CD4-positive, alpha-beta T cell treated with Interleukin-6 at 100 ng/mL for 8 hours (primary cell): ENCODE measurements at regions not wholly inside any gene's neighbourhood (a gene's known extent, or its start where the extent isn't known, plus 50 kb on each side); places are given as distances from the start of the nearest gene placed in this dataset.

Experiments used
- DNase-seq: peaks from one replicate; pipeline ENCODE4 v3.0.0-alpha.2; 2020; ENCODE audit warnings: mixed read lengths, low spot score

- DNase-seq = no peak
Measured at GRCh38 chr10:9643782-9644181, 1373.9 kb upstream of the CELF2 start.

GRCh38 chr10:9645404-9645803 lies 1372.3 kb upstream of the CELF2 start:
- no peak for DNase-seq

DNA sequence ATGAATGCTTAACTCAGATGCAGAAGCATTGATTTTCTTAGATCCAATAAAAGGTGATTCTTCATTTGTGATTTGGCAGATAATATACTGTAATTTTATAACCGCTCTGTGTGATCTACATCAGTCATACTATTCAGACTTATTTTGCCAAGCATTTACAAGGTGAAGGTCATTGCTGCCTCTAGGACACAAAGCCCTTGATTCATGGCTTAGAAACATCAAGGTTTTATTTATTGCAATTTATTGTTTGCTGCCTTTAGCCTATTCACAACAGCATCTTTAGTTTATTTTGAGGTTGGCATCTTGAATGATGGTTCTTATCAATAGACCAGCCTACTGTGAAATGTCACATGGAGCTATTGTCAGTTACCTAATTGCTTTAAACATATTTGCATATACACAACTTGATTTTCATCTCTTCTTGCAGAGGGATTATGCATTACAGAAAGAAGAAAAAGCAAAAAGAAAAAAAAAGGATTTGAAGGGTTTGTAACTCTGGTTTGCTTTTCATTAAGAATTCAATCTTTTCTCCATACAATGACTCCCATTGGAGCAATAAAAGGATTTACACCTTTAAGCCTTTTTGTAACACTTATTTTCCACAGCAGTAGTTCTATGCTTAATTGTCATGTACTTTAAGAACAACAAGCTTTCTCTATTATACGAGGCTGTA lies 1371.6 kb upstream of the CELF2 start:
- no peak for DNase-seq

DNA sequence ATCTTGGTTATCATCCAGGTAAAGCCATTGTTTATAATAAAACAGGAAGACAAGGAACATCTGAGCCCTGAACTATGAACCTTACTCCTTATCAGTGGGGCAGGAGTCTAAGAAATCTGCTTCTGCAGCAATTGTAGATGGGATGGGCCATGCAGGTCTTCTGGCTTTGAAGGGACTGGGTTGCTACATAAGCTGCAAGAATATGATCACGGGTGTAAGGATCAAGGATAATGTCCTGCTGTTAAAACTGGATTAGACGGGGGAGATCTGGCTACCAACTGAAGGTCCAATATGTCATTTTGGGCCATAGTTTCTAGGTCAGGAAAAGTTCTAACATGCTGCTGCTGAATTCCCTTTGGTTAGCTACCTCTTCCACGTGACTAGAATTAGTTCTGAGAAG lies 1363.4 kb upstream of the CELF2 start:
- DNase-seq = no peak

DNA sequence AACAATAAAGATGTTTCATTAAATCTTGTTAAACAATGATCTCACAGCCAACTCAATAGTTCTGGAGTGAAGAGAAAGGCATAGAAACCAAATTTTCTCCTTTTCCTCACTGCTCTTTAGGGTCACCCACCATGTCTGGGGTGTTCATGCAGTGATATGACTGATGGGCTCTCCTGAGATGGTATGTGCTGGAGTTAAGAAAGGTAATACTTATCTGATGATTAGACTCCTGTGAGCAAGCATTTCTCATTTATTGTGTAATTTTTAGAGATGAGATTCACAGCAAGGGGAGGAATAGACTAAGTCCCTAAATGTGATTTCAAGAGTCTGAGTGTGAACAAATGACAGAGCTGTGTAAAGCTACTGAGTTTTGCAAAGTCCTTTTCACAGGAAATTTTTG lies 1361.3 kb upstream of the CELF2 start:
- no peak for DNase-seq

GRCh38 chr10:9656996-9657395 lies 1360.7 kb upstream of the CELF2 start:
- no peak for DNase-seq

DNA sequence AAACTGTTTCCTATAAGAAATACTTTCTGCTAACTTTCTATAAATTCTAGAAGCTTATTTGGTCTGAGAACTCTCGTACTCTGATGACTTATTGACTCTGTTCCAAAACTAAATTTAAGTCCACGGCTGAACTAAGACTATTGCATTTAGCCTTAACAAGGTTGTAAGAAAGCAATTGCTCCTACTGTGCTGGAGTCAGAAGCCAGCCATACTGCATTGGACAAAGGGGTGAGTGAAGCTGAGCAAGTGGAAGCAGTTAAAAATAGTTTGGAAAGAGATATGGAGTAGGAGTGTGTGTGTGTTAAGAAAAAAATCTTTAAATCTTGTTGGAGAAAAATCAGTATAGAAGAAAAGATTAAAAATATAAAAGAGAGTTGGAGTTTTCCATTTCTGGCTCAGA lies 1360.1 kb upstream of the CELF2 start:
- no peak for DNase-seq

DNA sequence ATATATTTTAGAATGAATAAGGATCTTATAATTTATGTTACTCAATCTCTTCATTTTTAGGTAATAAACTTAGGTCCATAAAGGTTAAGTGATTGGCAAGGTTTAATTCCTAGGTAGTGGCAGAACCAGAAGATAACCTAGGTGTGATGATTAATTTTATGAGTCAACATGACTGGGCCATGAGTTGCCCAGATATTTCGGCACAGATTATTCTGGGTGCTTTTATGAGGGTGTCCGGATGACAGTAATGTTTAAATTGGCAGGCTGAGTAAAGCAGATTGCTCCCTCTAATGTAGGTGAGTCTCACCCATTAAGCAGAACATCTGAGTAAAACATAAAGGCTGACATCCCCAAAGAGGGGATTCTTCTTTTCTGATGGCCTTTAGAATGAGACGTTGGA lies 1349.3 kb upstream of the CELF2 start:
- DNase-seq = no peak

DNA sequence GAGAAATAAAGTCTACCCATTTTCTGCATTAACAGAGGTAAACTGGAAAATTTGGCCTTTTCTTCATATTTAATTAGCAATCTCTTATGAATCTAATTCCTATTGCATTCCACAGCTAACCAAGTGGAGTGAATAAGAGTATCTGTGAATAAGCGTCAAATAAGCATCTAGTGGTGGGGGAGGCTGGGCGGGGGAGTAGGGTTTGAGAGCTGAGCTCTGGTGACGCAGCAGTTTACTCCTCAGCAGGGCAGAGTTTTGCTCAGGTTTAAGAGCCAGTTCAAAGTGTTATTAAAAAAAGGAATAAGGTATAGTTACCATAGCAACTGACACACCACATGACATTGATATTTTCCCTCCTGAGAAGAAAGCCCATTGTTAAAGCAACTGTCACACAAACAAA lies 1346.8 kb upstream of the CELF2 start:
- no peak for DNase-seq

DNA sequence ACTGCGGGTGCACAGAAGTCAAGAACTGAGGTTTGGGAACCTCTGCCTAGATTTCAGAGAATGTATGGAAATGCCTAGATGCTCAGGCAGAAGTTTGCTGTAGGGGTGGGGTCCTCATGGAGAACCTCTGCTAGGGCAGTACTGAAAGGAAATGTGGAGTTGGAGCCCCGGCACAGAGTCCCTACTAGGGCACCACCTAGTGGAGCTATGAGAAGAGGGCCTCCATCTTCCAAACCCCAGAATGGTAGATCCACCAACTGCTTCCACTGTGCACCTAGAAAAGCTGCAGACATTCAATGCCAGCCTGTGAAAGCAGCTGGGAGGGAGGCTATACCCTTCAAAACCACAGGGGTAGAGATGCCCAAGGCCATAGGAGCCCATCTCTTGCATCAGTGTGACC lies 1336.0 kb upstream of the CELF2 start:
- no peak for DNase-seq

GRCh38 chr10:9682802-9683201 lies 1334.9 kb upstream of the CELF2 start:
- DNase-seq = no peak

GRCh38 chr10:9684186-9684585 lies 1333.5 kb upstream of the CELF2 start:
- DNase-seq = no peak

DNA sequence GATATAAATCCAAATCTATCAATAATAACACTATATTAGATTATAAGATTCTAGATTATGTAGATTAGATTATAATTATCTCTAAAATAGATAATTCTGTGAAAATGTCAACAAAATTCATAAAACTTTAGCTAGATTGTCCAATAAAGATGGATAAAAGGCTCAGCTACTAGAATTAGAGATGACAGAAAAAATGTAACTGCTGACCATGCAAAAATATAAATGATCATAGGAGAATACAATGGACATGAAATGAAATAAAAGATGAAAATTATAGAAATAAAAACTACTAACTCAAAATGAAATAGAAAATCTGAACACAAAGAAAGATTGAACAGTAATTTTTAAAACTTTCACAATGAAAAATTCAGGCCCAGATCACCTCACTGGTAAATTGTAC lies 1332.1 kb upstream of the CELF2 start:
- no peak for DNase-seq

GRCh38 chr10:9688711-9689110 lies 1329.0 kb upstream of the CELF2 start:
- DNase-seq = no peak

DNA sequence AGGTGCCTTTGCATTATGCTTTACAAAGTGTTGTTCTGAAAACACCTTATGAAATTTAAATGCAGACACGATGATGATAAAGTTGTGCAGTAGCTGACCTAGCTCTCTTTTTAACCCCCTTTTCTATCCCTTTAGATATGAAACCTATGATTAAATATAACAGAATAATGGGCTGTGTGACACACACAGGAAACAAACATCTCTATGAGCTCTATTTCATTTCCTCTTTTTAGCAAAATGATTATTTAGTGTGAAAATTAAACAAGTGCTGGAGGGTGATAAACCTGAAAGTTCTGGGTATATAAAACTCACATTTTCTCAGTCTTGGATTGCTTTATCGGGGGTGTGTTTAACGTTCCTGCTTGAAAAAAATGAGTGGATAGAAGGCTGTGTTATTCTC lies 1310.5 kb upstream of the CELF2 start:
- no peak for DNase-seq

GRCh38 chr10:9709849-9710248 lies 1307.8 kb upstream of the CELF2 start:
- no peak for DNase-seq

DNA sequence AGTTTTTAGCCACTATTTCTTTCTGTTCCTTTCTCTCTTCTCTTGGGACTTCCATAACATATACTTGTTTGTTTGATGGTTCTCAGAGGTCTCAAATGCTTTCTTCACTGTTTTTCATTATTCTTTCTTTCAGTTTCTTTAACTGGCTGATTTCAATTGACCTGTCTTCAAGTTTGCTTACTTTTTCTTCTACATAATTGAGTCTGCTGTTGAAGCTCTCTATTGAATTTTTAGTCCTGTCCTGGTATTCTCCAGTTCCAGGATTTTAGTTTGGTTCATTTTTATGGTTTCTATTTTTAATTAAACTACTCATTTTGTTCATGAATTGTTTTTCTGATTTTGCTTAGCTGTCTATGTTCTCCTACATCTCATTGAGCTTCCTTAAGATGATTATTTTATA lies 1305.3 kb upstream of the CELF2 start:
- DNase-seq = no peak

DNA sequence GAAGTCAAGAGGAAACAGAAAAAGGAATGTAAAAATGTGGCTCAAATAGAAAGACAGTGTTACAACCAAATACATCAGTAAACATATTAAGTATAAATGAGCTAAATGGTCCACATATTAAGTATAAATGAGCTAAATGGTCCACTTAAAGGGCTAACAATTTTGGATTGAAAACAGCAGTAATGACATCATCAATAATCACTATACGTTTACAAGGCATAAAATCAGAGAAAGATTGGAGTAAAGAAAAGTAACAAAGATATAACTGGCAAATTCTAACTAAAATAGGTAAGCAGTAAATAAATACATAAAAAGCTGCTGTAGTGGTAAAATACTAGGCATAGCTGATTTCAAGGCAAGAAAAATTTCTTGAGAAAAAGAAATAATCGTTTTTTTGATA lies 1298.4 kb upstream of the CELF2 start:
- DNase-seq = no peak

DNA sequence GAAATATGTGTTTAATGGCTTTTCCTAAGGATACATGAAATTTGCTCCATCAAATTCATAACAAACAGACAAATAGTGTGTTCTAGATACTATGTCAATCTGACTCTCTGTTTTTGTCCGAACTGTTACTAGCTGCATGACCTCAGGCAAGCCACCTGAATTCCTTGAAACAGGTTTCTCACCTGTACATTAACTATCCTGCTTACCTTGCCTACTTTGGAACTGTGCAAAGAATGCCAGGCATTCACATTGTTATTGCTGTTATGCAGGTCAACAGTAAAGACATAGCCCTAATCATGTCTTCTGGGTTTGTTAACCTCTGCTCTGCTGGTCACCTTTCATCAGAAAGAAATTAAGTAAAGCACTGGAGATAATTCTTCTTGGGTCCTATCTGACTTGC lies 1283.9 kb upstream of the CELF2 start:
- no peak for DNase-seq

DNA sequence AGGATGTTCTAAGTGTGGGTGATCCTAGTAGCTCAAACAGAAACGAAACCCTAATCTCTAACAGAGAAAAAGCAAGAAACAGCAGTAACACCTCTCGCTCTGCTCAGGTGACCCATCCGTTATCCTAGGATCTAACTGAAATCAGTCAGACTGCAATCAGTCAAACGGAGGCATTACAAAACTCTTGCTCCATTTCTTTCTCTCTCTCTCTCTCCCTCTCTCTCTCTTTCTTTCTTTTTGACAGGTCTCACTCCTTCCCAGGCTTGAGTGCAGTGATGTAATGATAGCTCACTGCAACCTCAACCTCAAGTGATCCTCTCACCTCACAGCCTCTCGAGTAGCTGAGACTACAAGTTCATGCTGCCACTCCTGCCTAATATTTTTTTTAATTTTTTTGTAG lies 1283.5 kb upstream of the CELF2 start:
- no peak for DNase-seq

- no peak for DNase-seq
Measured at GRCh38 chr10:9735731-9736130, 1281.9 kb upstream of the CELF2 start.

- DNase-seq = no peak
Measured at GRCh38 chr10:9743639-9744038, 1274.0 kb upstream of the CELF2 start.

- no peak for DNase-seq
Measured at GRCh38 chr10:9745158-9745557, 1272.5 kb upstream of the CELF2 start.

DNA sequence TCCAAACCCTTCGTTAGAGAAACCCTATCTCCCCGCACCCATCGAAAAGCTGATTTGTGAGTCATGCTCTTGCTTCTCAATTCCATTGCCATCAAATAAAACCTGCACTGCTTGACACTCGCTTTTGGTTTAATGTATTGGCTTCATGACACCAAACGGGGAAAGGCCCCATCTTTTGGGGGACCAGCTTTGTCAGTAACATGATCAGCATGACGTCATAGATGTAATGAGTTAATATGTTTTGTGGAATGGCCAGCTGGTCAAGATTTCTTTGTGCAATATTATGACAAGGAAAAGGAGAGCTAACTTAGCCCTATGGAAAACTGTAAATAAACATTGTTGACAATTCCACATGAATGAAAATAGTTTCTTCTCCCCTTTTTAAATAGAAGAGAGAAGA lies 1260.5 kb upstream of the CELF2 start:
- DNase-seq = no peak

- no peak for DNase-seq
Measured at GRCh38 chr10:9759596-9759995, 1258.1 kb upstream of the CELF2 start.
